PC-9 (cell line): ENCODE measurements at regions not wholly inside any gene's neighbourhood (a gene's known extent, or its start where the extent isn't known, plus 50 kb on each side); places are given as distances from the start of the nearest gene placed in this dataset.

Source experiments
- EZH2 ChIP-seq: fragments of 200-600 bp; sonication (generic); IDR thresholded peaks from 2 replicates; pipeline ENCODE4 v1.8.0; 2017; ENCODE audit warnings: antibody characterized with exemption, low read depth
- TF ChIP-seq, protein P1 (sequence below): fragments of 200-600 bp; sonication (generic); conservative IDR thresholded peaks from 2 replicates; pipeline ENCODE4 v1.6.1; 2017; ENCODE audit warnings: mixed run types, antibody characterized with exemption, mild to moderate bottlenecking, moderate library complexity

DNA sequence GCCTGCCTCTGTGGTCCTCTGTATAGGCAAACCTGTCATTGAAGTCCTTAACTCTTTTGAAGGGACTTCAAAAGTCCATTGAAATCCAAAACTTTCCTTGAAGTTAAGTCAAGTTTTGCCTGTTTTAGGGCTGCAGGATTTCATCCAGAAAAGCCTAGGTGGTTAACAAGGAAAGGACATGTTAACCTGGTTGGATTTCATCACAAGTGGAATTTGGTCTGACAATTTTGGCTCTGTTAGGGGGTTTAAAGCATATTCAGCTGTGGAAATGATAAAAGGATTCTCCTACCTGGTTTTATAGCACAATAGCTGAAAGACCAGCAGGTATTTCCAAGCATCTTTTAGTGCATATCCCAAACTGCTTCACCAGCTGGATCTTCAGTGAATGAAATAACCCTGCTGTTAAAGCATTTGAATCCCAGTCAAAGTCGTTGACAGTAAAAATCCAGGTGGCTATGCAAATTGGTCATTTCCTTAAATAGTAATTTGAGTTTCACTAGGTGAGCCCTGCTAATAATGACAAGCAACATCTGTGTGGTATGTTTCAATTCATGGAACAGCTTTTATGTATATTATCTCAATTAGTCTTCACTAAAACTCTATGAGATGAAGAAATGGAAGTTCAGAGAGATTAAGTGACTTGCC, 400.5 kb downstream of the ETNK1 start:
- TF ChIP-seq, protein P1, sequence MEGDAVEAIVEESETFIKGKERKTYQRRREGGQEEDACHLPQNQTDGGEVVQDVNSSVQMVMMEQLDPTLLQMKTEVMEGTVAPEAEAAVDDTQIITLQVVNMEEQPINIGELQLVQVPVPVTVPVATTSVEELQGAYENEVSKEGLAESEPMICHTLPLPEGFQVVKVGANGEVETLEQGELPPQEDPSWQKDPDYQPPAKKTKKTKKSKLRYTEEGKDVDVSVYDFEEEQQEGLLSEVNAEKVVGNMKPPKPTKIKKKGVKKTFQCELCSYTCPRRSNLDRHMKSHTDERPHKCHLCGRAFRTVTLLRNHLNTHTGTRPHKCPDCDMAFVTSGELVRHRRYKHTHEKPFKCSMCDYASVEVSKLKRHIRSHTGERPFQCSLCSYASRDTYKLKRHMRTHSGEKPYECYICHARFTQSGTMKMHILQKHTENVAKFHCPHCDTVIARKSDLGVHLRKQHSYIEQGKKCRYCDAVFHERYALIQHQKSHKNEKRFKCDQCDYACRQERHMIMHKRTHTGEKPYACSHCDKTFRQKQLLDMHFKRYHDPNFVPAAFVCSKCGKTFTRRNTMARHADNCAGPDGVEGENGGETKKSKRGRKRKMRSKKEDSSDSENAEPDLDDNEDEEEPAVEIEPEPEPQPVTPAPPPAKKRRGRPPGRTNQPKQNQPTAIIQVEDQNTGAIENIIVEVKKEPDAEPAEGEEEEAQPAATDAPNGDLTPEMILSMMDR: no peak
- no peak for TF ChIP-seq EZH2
